A549 (cell line): ENCODE measurements at regions not wholly inside any gene's neighbourhood (a gene's known extent, or its start where the extent isn't known, plus 50 kb on each side); places are given as distances from the start of the nearest gene placed in this dataset.

Experiments
- ATAC-seq, 2 experiments: fragments of 200-7000 bp in 1 of 2; fragments of >200 bp in 1 of 2; cut with Nextera tagmentation in 1 of 2; cut with Tn5 transposase in 1 of 2; 3 replicates each; pipeline versions ENCODE4 v1.8.0 to v1.9.1; 2018 to 2020; ENCODE audit warnings: mild to moderate bottlenecking in 1 of 2, moderate library complexity in 1 of 2
- CTCF ChIA-PET: fragments of 300-600 bp; sonication (Branson Sonifier 250); formaldehyde crosslinking; extraction: SDS; loops from one replicate; lab custom pipeline; 2021; ENCODE audit warnings: antibody characterized with exemption, inconsistent platforms; lab: Yijun Ruan, JAX
- POLR2A ChIA-PET: fragments of 350-600 bp; formaldehyde crosslinking; extraction: SDS; loops from one replicate; lab custom pipeline; 2021; ENCODE audit warnings: antibody characterized with exemption, inconsistent platforms; lab: Yijun Ruan, JAX
- DNase-seq, 2 experiments: peaks; one replicate each; pipeline versions ENCODE4 v3.0.0 to v3.0.0-alpha.2; 2011 to 2016; ENCODE audit warnings: low read depth in 1 of 2, low spot score in 1 of 2
- FAIRE-seq: peaks from 2 replicates; lab custom pipeline; 2011; peaks lifted over from hg19 to GRCh38; lab: Jason Lieb, UNC
- H3K27ac ChIP-seq, 2 experiments: fragments of >200 bp; sonication (Bioruptor Twin); formaldehyde crosslinking; 3 replicates each; pipeline ENCODE4 v1.5.1; 2016 to 2017
- H3K4me1 ChIP-seq: fragments of >200 bp; sonication (Bioruptor Twin); formaldehyde crosslinking; 3 replicates; pipeline ENCODE4 v1.6.1; 2016
- H3K4me2 ChIP-seq: fragments of >200 bp; sonication (Bioruptor Twin); formaldehyde crosslinking; 3 replicates; pipeline ENCODE4 v1.6.1; 2016
- H3K4me3 ChIP-seq: fragments of >200 bp; sonication (Bioruptor Twin); formaldehyde crosslinking; 3 replicates; pipeline ENCODE4 v1.5.1; 2016
- H3K9me3 ChIP-seq: fragments of >200 bp; sonication (Bioruptor Twin); formaldehyde crosslinking; 3 replicates; pipeline ENCODE4 v1.6.1; 2016
- CBX8 ChIP-seq: fragments of 200-600 bp; sonication (generic); IDR thresholded peaks from 2 replicates; pipeline ENCODE4 v1.6.1; 2016
- CHD4 ChIP-seq: fragments of 200-600 bp; sonication (generic); IDR thresholded peaks from 2 replicates; pipeline ENCODE4 v1.6.1; 2016; ENCODE audit warnings: antibody characterized with exemption, mild to moderate bottlenecking, borderline replicate concordance
- FOXS1 ChIP-seq: fragments of 250-450 bp; sonication (Bioruptor Pico); IDR thresholded peaks from 2 replicates; pipeline ENCODE4 v1.5.0; 2020; ENCODE audit warnings: mild to moderate bottlenecking, moderate library complexity
- HEYL ChIP-seq: fragments of 250-450 bp; sonication (Bioruptor Pico); IDR thresholded peaks from 2 replicates; pipeline ENCODE4 v1.8.0; 2021; ENCODE audit warnings: mild to moderate bottlenecking, moderate library complexity
- HOXB13 ChIP-seq: fragments of 250-450 bp; sonication (Bioruptor Pico); IDR thresholded peaks from 2 replicates; pipeline ENCODE4 v1.5.0; 2020; ENCODE audit warnings: low read depth, mild to moderate bottlenecking, moderate library complexity
- KDM1A ChIP-seq: fragments of 200-600 bp; sonication (generic); IDR thresholded peaks from 2 replicates; pipeline ENCODE4 v1.6.1; 2016; ENCODE audit warnings: low read depth, mild to moderate bottlenecking
- KDM5A ChIP-seq: fragments of 200-600 bp; sonication (generic); IDR thresholded peaks from 2 replicates; pipeline ENCODE4 v1.6.1; 2016; ENCODE audit warnings: antibody characterized with exemption, mild to moderate bottlenecking
- PHF8 ChIP-seq: fragments of 200-600 bp; sonication (generic); IDR thresholded peaks from 2 replicates; pipeline ENCODE4 v1.6.1; 2016; ENCODE audit warnings: low read depth, mild to moderate bottlenecking, antibody characterized with exemption, moderate library complexity, borderline replicate concordance
- POLR2A ChIP-seq: IDR thresholded peaks from 2 replicates; pipeline ENCODE4 v1.6.1; 2012; ENCODE audit warnings: mild to moderate bottlenecking, low read length
- RAD21 ChIP-seq, 2 experiments: fragments of >200 bp in 1 of 2; sonication (Bioruptor Twin) in 1 of 2; formaldehyde crosslinking in 1 of 2; IDR thresholded peaks in 1 of 2; conservative IDR thresholded peaks in 1 of 2; 2 replicates in 1 of 2; 3 replicates in 1 of 2; pipeline ENCODE4 v1.6.1; 2012 to 2018; ENCODE audit warnings: inconsistent platforms in 1 of 2
- RARB ChIP-seq: fragments of 250-450 bp; sonication (Bioruptor Pico); IDR thresholded peaks from 2 replicates; pipeline ENCODE4 v1.8.0; 2021; ENCODE audit warnings: mild to moderate bottlenecking, moderate library complexity
- REST ChIP-seq: fragments of 200-600 bp; sonication (generic); IDR thresholded peaks from 2 replicates; pipeline ENCODE4 v1.6.1; 2016; ENCODE audit warnings: antibody characterized with exemption, mild to moderate bottlenecking, moderate library complexity
- RFX5 ChIP-seq: fragments of 450-650 bp; IDR thresholded peaks from 2 replicates; pipeline ENCODE4 v1.7.1; 2014; ENCODE audit warnings: antibody characterized with exemption, mild to moderate bottlenecking, moderate library complexity
- RNF2 ChIP-seq: fragments of 200-600 bp; sonication (generic); IDR thresholded peaks from 2 replicates; pipeline ENCODE4 v1.6.1; 2016; ENCODE audit warnings: low read depth, mild to moderate bottlenecking, antibody characterized with exemption, moderate library complexity, borderline replicate concordance
- SREBF2 ChIP-seq: fragments of 450-650 bp; IDR thresholded peaks from 2 replicates; pipeline ENCODE4 v1.6.1; 2014; ENCODE audit warnings: mild to moderate bottlenecking, moderate library complexity
- TFCP2L1 ChIP-seq: fragments of 250-450 bp; sonication (Bioruptor Pico); IDR thresholded peaks from 2 replicates; pipeline ENCODE4 v1.5.0; 2021; ENCODE audit warnings: mild to moderate bottlenecking
- ZFP36 ChIP-seq: fragments of 450-650 bp; IDR thresholded peaks from 2 replicates; pipeline ENCODE4 v1.6.1; 2014; ENCODE audit warnings: borderline replicate concordance; ENCODE audit not compliant: partially characterized antibody
- ZSCAN20 ChIP-seq: fragments of 250-450 bp; sonication (Bioruptor Pico); IDR thresholded peaks from 2 replicates; pipeline ENCODE4 v1.8.0; 2022; ENCODE audit warnings: mild to moderate bottlenecking, moderate library complexity
- WGBS: methylation state at CpG from one replicate; pipeline ENCODE4 v1.1.6; 2017; ENCODE audit errors: missing lambda C conversion rate; 5-methylcytosine and 5-hydroxymethylcytosine counted together
- TF ChIP-seq, protein P1 (sequence below): fragments of 450-650 bp; IDR thresholded peaks from 2 replicates; pipeline ENCODE4 v1.6.1; 2014; ENCODE audit warnings: antibody characterized with exemption
- TF ChIP-seq, protein P2 (sequence below): fragments of 250-450 bp; sonication (Bioruptor Pico); IDR thresholded peaks from 2 replicates; pipeline ENCODE4 v1.5.0; 2021; ENCODE audit warnings: mild to moderate bottlenecking, moderate library complexity, borderline replicate concordance

GRCh38 chr1:112797224-112797623 lies 82.1 kb upstream of the PPM1J start:
- no peak overlapping the region for H3K4me2 ChIP-seq

DNA sequence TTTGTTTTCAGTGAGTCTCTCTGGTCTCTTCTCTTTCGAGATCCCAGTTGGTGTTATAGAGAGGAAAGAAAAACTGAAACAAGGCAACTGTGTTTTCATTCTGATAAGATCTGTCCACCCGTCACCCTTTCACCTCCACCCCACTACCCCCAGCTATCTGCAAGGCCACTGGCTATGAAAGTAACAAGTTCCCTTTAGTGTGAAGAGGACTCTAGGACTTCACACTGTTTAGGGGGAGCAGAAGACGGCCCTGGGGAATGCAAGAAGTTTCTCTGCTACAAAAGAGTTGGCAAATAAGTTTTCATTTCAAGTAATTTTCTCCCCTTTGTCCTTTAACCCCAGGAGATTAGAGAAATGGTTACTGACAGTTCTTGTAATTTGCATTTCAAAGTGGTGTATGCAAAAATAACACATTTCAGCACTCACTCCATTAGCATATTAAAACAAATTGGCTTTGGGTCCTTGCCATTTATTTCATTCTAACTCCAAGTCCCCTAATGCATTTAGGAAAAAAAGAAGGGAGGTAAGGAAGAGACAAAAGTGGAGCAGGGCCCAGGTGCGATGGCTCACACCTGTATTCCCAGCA lies 79.6 kb upstream of the PPM1J start:
- CTCF ChIA-PET: interaction anchor here (1.2 to 1.3 kb wide), 2 partner anchors 76 to 79 kb away, joined by 3 to 4 read pairs; a partner anchor contains a TSS
- Histone ChIP-seq H3K9me3 (no peaks in the 10 kb centered on the region), H3K4me1 (no peaks in the 10 kb centered on the region; the same call in 2 of the 3 replicates), H3K4me2 (no peak overlapping the region), H3K4me3 (no peak overlapping the region), H3K27ac (no peak overlapping the region)
- no peak for FAIRE-seq
- TF ChIP-seq KDM5A (no peak), RNF2 (no peak), PHF8 (no peak), RFX5 (no peak), POLR2A (no peak), FOXS1 (no peak), RARB (CRISPR knock-in tag) (no peak), ZFP36 (no peak), ZSCAN20 (CRISPR knock-in tag) (no peak), HOXB13 (CRISPR knock-in tag) (no peak)
- POLR2A ChIA-PET: no interaction called here
- WGBS: 73% methylated on average over 4 of the region's 4 CpGs
- DNase-seq: no peak
- ATAC-seq: no peak

More at GRCh38 chr1:112797224-112797623, 82.1 kb upstream of the PPM1J start:
- FAIRE-seq (no peak), DNase-seq (no peak), ATAC-seq (no peak)
- Histone ChIP-seq H3K9me3 (no peaks in the 10 kb centered on the region), H3K4me1 (no peaks in the 10 kb centered on the region; the same call in 2 of the 3 replicates), H3K27ac (no peak overlapping the region), H3K4me3 (no peak overlapping the region)
- 89% methylated on average over 2 of the region's 2 CpGs for WGBS
- POLR2A ChIA-PET: no interaction called here
- CTCF ChIA-PET: interaction anchor here (0.7 to 13.8 kb wide), 4 partner anchors 12 to 220 kb away, joined by 3 to 576 read pairs (median 12); partner anchors contain the start of genes PPM1J and RHOC
- TF ChIP-seq, protein P1, sequence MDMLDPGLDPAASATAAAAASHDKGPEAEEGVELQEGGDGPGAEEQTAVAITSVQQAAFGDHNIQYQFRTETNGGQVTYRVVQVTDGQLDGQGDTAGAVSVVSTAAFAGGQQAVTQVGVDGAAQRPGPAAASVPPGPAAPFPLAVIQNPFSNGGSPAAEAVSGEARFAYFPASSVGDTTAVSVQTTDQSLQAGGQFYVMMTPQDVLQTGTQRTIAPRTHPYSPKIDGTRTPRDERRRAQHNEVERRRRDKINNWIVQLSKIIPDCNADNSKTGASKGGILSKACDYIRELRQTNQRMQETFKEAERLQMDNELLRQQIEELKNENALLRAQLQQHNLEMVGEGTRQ: no peak
- TF ChIP-seq, protein P2, sequence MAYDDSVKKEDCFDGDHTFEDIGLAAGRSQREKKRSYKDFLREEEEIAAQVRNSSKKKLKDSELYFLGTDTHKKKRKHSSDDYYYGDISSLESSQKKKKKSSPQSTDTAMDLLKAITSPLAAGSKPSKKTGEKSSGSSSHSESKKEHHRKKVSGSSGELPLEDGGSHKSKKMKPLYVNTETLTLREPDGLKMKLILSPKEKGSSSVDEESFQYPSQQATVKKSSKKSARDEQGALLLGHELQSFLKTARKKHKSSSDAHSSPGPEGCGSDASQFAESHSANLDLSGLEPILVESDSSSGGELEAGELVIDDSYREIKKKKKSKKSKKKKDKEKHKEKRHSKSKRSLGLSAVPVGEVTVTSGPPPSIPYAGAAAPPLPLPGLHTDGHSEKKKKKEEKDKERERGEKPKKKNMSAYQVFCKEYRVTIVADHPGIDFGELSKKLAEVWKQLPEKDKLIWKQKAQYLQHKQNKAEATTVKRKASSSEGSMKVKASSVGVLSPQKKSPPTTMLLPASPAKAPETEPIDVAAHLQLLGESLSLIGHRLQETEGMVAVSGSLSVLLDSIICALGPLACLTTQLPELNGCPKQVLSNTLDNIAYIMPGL (CRISPR knock-in tag): no peak
- TF ChIP-seq CHD4: no peak
- no peak for TF ChIP-seq RFX5
- no peak for TF ChIP-seq CBX8
- no peak for TF ChIP-seq TFCP2L1 (CRISPR knock-in tag)
- TF ChIP-seq HEYL (CRISPR knock-in tag): no peak
- TF ChIP-seq REST: no peak
- no peak for TF ChIP-seq SREBF2
- TF ChIP-seq KDM1A: no peak
- no peak for TF ChIP-seq RAD21 (conservative IDR thresholded peaks at IDR 0.05 in 1 of 2, IDR thresholded peaks at IDR 0.05 in 1 of 2)
